Adrenal gland (tissue), 9 donors: ENCODE measurements at regions not wholly inside any gene's neighbourhood (a gene's known extent, or its start where the extent isn't known, plus 50 kb on each side); places are given as distances from the start of the nearest gene placed in this dataset.
"Not testable (repeated sequence)": the region's sequence is repeated elsewhere in the genome, so short reads cannot be mapped to it uniquely, and the experiment has no call there.

Experiments used
- DNase-seq, 7 donors: peaks; one replicate each; pipeline ENCODE4 v3.0.0-alpha.2; 2019 to 2020
- H3K27ac ChIP-seq, 5 donors: fragments of 200-600 bp; sonication (generic) in 4 of 5; 1 replicate in 3 of 5; 2 replicates in 2 of 5; pipeline versions ENCODE4 v1.5.1 to v1.8.0; 2016 to 2020; ENCODE audit warnings: mild to moderate bottlenecking in 1 of 5
- H3K27me3 ChIP-seq: fragments of 200-600 bp; 2 replicates; pipeline ENCODE4 v1.8.0; 2021
- H3K36me3 ChIP-seq, 2 donors: fragments of 200-600 bp; replicated peaks in 1 of 2; 1 replicate in 1 of 2; 2 replicates in 1 of 2; pipeline versions ENCODE4 v1.5.1 to v1.8.0; 2018 to 2022
- H3K4me1 ChIP-seq, 2 donors: fragments of 200-600 bp; replicated peaks in 1 of 2; 1 replicate in 1 of 2; 2 replicates in 1 of 2; pipeline versions ENCODE4 v1.5.1 to v1.8.0; 2018 to 2021
- H3K4me3 ChIP-seq, 4 donors: fragments of 200-600 bp; sonication (generic) in 3 of 4; one replicate each; pipeline ENCODE4 v1.5.1; 2016 to 2018
- H3K9me3 ChIP-seq, 3 donors: fragments of 200-600 bp; sonication (generic) in 1 of 3; replicated peaks in 1 of 3; 1 replicate in 2 of 3; 2 replicates in 1 of 3; pipeline versions ENCODE4 v1.5.1 to v1.8.0; 2016 to 2021
- POLR2A ChIP-seq, 2 donors: fragments of 450-650 bp; IDR thresholded peaks; one replicate each; pipeline ENCODE4 v1.6.1; 2017; ENCODE audit warnings: antibody characterized with exemption in 2 of 2, mild to moderate bottlenecking in 2 of 2, moderate library complexity in 1 of 2
- WGBS, 4 donors: extraction: QIAGEN DNeasy Blood & Tissue Kit in 2 of 4; methylation state at CpG; one replicate each; pipeline versions ENCODE4 v1.1.5 to v1.1.7; 2013 to 2017; 5-methylcytosine and 5-hydroxymethylcytosine counted together
- intact Hi-C, 2 donors: fragments of 100-400 bp; cut with DNase I; formaldehyde crosslinking; loops; one replicate each; pipeline versions ENCODE4 v1.14.1 to v1.15.0; 2022 to 2023
- TF ChIP-seq, protein P1 (sequence below), 6 experiments: fragments of 450-650 bp in 4 of 6; fragments of 200-600 bp in 2 of 6; sonication (generic) in 1 of 6; IDR thresholded peaks; 1 replicate in 5 of 6; 2 replicates in 1 of 6; pipeline versions ENCODE4 v1.5.1 to v1.8.0; 2016 to 2021; ENCODE audit warnings: antibody characterized with exemption in 6 of 6, mild to moderate bottlenecking in 2 of 6, moderate library complexity in 1 of 6
- donor health status: healthy with polysubstance abuse.
- donor health status: Bipolar disorder and iron deficiency.
- donor health status: DM: yes; HTN: yes; CAD: no.
- donor health status: DM: no; HTN: no; CAD: no.
- donor health status: DM: no; HTN: no; CAD: no.

DNA sequence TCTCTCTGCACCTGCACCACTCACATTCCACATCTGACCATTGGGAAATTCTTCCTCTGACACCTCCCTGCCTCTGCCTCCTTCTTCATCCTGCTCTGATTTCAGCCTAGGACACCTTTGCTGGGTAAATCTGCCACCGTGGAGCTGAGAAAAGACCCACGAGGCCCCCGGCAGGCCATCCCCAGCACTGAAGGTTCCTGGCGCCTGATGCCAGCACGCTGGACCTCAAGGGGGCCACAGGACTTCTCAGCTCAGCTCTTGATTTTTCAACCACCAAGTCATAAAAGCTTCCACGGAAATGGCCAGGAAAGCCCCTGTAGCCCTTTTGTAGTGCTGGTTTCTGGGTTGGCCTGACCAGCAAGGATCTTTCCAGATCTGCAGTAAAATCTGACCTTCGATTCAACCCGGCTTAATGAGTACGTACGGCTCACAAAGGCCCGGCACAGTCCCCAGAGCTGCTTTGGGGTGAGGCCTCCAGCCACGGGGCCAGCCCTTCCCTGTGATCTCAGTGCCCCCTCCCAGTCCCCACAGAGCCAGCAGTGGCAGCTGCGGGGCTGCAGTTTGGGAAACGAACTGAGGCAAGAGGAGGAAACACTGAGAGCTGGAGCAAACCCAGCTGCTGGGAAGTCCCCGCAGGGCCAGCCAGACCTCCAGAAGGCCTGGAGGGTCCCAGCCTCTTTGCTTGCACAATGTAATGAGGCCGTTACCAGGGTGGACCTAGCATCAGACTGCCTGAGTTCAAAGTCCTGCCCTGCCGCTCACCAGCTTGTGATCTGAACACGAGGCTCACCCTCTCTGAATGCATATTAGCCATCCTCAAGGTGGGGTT is 157.5 kb downstream of the BMP7 start:
- DNase-seq, result no peak
- no peaks in the 10 kb centered on the region for H3K36me3 ChIP-seq
- no peaks in the 10 kb centered on the region for H3K4me1 ChIP-seq
- H3K4me3 ChIP-seq, result no peak overlapping the region
- TF ChIP-seq POLR2A (IDR thresholded peaks at IDR 0.05), result no peak
- TF ChIP-seq, protein P1, sequence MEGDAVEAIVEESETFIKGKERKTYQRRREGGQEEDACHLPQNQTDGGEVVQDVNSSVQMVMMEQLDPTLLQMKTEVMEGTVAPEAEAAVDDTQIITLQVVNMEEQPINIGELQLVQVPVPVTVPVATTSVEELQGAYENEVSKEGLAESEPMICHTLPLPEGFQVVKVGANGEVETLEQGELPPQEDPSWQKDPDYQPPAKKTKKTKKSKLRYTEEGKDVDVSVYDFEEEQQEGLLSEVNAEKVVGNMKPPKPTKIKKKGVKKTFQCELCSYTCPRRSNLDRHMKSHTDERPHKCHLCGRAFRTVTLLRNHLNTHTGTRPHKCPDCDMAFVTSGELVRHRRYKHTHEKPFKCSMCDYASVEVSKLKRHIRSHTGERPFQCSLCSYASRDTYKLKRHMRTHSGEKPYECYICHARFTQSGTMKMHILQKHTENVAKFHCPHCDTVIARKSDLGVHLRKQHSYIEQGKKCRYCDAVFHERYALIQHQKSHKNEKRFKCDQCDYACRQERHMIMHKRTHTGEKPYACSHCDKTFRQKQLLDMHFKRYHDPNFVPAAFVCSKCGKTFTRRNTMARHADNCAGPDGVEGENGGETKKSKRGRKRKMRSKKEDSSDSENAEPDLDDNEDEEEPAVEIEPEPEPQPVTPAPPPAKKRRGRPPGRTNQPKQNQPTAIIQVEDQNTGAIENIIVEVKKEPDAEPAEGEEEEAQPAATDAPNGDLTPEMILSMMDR (IDR thresholded peaks at IDR 0.05), result no peak
- WGBS, 4 donors, result 51 to 64% (median 58%) methylated on average over 9 to 18 of the region's 18 CpGs
- no peaks in the 10 kb centered on the region for H3K9me3 ChIP-seq
- no peak overlapping the region for H3K27ac ChIP-seq
- intact Hi-C loops, result no loop called here
- H3K27me3 ChIP-seq, result no peaks in the 10 kb centered on the region

DNA sequence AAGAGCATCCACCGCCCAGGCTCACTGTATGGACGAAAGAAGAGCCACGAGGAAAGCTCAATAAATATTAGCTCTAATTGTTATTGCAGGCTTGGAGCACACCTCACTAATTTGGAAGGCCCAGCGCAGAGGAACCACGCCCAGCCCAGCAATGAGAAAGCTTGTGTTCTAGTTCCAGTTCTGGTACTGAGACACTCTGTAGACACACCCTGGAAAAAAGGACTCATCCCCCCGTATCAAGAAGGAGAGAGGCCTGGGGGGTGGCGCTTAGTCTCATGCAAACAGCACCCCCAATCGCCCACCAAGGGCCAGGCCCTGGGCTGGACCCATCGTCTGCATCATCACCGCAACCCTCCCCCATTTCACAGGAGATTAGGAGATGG is 156.9 kb downstream of the BMP7 start:
- WGBS, 4 donors, result 70 to 77% (median 74%) methylated on average over 8 to 10 of the region's 10 CpGs
- no peak overlapping the region for H3K4me3 ChIP-seq
- TF ChIP-seq, protein P1 (IDR thresholded peaks at IDR 0.05), result no peak
- no peak for TF ChIP-seq POLR2A (IDR thresholded peaks at IDR 0.05)
- H3K27me3 ChIP-seq, result no peaks in the 10 kb centered on the region
- no peaks in the 10 kb centered on the region for H3K36me3 ChIP-seq
- intact Hi-C loops, result no loop called here
- DNase-seq, result no peak
- H3K9me3 ChIP-seq, result no peaks in the 10 kb centered on the region
- no peak overlapping the region for H3K27ac ChIP-seq
- H3K4me1 ChIP-seq, result no peaks in the 10 kb centered on the region

DNA sequence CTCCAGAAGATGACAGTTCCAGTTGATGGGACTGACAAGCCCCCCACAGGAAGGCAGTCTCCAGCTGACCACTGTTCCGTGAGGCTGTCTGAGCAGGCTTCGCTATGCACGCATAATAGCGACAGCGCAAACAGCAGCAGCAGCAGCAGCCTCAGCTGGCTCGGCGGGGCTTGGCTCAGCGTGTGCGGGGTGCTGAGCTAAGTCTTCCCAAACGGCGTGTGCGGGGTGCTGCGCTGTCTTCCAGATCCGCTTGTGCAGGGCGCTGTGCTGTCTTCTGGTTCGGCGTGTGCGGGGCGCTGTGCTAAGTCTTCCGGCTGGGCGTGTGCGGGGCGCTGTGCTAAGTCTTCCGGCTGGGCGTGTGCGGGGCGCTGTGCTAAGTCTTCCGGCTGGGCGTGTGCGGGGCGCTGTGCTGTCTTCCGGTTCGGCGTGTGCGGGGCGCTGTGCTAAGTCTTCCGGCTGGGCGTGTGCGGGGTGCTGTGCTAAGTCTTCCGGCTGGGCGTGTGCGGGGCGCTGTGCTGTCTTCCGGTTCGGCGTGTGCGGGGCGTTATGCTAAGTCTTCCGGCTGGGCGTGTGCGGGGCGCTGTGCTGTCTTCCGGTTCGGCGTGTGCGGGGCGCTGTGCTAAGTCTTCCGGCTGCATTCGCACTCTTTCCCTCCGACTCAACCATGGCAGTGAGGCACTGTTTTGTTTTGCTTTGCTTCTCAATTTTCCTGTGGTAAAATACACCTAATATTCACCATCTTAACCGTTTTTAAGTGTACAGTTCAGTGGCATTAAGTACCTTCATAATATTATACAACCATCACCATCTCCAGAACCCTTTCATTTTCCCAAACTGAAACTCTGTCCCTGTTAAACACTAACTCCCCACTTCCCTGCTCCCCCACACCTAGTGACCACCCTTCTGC is 156.1 kb downstream of the BMP7 start:
- H3K27ac ChIP-seq, intact Hi-C loops, H3K9me3 ChIP-seq, H3K4me3 ChIP-seq, H3K4me1 ChIP-seq, H3K27me3 ChIP-seq, DNase-seq, H3K36me3 ChIP-seq: not testable (repeated sequence)
- WGBS, 4 donors, result 92 to 95% (median 94%) methylated on average over 22 to 52 of the region's 61 CpGs

DNA sequence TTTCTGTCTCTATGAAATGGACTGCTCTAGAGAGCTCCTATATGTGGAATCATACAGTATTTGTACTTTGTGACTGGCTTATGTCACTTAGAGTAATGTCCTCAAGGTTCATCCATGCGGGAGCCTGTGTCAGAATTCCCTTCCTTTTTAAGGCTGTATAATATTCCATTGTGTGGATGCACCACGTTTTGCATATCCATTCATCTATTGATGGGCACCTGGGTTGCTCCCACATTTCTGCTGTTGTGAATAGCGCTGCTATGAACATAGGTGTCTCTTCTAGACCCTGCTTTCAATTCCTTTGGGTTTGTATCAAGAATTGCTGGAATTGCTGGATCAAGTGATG is 155.4 kb downstream of the BMP7 start:
- Histone ChIP-seq H3K27me3 (no peaks in the 10 kb centered on the region), H3K36me3 (no peaks in the 10 kb centered on the region), H3K4me3 (no peak overlapping the region), H3K9me3 (no peaks in the 10 kb centered on the region), H3K27ac (no peak overlapping the region), H3K4me1 (no peaks in the 10 kb centered on the region)
- intact Hi-C loops, result no loop called here
- TF ChIP-seq POLR2A (IDR thresholded peaks at IDR 0.05), result no peak
- TF ChIP-seq, protein P1 (IDR thresholded peaks at IDR 0.05), result no peak
- DNase-seq, result no peak
- 75 to 88% (median 81%) methylated on average over 3 of the region's 3 CpGs for WGBS, 4 donors
